SK-N-SH (cell line): ENCODE measurements at regions not wholly inside any gene's neighbourhood (a gene's known extent, or its start where the extent isn't known, plus 50 kb on each side); places are given as distances from the start of the nearest gene placed in this dataset.
A peak's percentile ranks its signal among the peaks of the same experiment; 100 is the strongest.

Source experiments
- CTCF ChIA-PET: fragments of 300-600, 350-600 bp; formaldehyde crosslinking; extraction: SDS; loops from one replicate; lab custom pipeline; 2021; lab: Yijun Ruan, JAX
- POLR2A ChIA-PET: fragments of 350-600 bp; sonication (Branson Sonifier 250); formaldehyde crosslinking; extraction: SDS; loops from one replicate; lab custom pipeline; 2020; ENCODE audit warnings: antibody characterized with exemption, inconsistent platforms; lab: Yijun Ruan, JAX
- DNase-seq: peaks from one replicate; pipeline ENCODE4 v3.0.0; 2012
- H2AFZ ChIP-seq: fragments of 200-600 bp; sonication (generic); 2 replicates; pipeline ENCODE4 v1.8.1; 2016; ENCODE audit warnings: antibody characterized with exemption, mild to moderate bottlenecking, low read depth
- H3F3A ChIP-seq: fragments of 200-600 bp; sonication (generic); replicated peaks from 2 replicates; pipeline ENCODE3; 2016; ENCODE audit warnings: antibody characterized with exemption, mild to moderate bottlenecking; ENCODE audit not compliant: insufficient read depth
- H3K27ac ChIP-seq, 2 experiments: fragments of 200-500 bp in 1 of 2; fragments of 200-600 bp in 1 of 2; sonication (Bioruptor generic) in 1 of 2; sonication (generic), shearing (Covaris generic) in 1 of 2; 2 replicates each; pipeline versions ENCODE4 v1.5.1 to v1.6.1; 2014 to 2016; ENCODE audit warnings: low read depth in 2 of 2, inconsistent platforms in 1 of 2, low read length in 1 of 2, mild to moderate bottlenecking in 1 of 2, mixed read lengths in 1 of 2
- H3K27me3 ChIP-seq: fragments of 200-600 bp; sonication (generic), shearing (Covaris generic); 2 replicates; pipeline ENCODE4 v1.6.1; 2016; ENCODE audit warnings: mixed run types; ENCODE audit not compliant: insufficient read depth
- H3K36me3 ChIP-seq, 2 experiments: fragments of 200-500 bp in 1 of 2; fragments of 200-600 bp in 1 of 2; sonication (Bioruptor generic) in 1 of 2; sonication (generic) in 1 of 2; replicated peaks in 1 of 2; 2 replicates each; pipeline versions ENCODE3 to v1.5.1; 2014 to 2016; ENCODE audit warnings: low read length in 1 of 2, mild to moderate bottlenecking in 1 of 2; ENCODE audit not compliant: insufficient read depth in 2 of 2, control insufficient read depth in 1 of 2
- H3K4me1 ChIP-seq, 2 experiments: fragments of 200-500 bp in 1 of 2; fragments of 200-600 bp in 1 of 2; sonication (Bioruptor generic) in 1 of 2; sonication (generic), shearing (Covaris generic) in 1 of 2; 2 replicates each; pipeline versions ENCODE4 v1.5.1 to v1.6.1; 2014 to 2016; ENCODE audit warnings: low read depth in 1 of 2, low read length in 1 of 2, mixed run types in 1 of 2; ENCODE audit not compliant: insufficient read depth in 2 of 2, control insufficient read depth in 1 of 2
- H3K4me2 ChIP-seq: fragments of 200-600 bp; sonication (generic), shearing (Covaris generic); 2 replicates; pipeline ENCODE4 v1.6.1; 2017; ENCODE audit warnings: mixed run types
- H3K4me3 ChIP-seq, 2 experiments: fragments of 200-500 bp in 1 of 2; fragments of 200-600 bp in 1 of 2; sonication (Bioruptor generic) in 1 of 2; sonication (generic), shearing (Covaris generic) in 1 of 2; 2 replicates each; pipeline versions ENCODE4 v1.5.1 to v1.8.1; 2014 to 2016; ENCODE audit warnings: low read depth in 2 of 2, inconsistent platforms in 1 of 2, low read length in 1 of 2, mild to moderate bottlenecking in 1 of 2, mixed read lengths in 1 of 2, moderate library complexity in 1 of 2
- H3K79me2 ChIP-seq: fragments of 200-600 bp; sonication (generic); 2 replicates; pipeline ENCODE4 v1.8.1; 2017; ENCODE audit warnings: mild to moderate bottlenecking; ENCODE audit not compliant: insufficient read depth
- H3K9ac ChIP-seq: fragments of 200-600 bp; sonication (generic); 2 replicates; pipeline ENCODE4 v1.6.1; 2017; ENCODE audit warnings: mixed run types
- H3K9me2 ChIP-seq: fragments of 200-600 bp; sonication (generic); 2 replicates; pipeline ENCODE4 v1.6.1; 2017; ENCODE audit warnings: mixed run types
- H3K9me3 ChIP-seq: fragments of 200-600 bp; sonication (generic); 2 replicates; pipeline ENCODE4 v1.6.1; 2017; ENCODE audit warnings: mixed run types, mild to moderate bottlenecking, moderate library complexity
- H4K20me1 ChIP-seq: fragments of 200-600 bp; sonication (generic); 2 replicates; pipeline ENCODE4 v1.6.1; 2017; ENCODE audit warnings: mild to moderate bottlenecking, mixed run types; ENCODE audit not compliant: insufficient read depth
- CTCF ChIP-seq: fragments of 200-600 bp; sonication (generic); IDR thresholded peaks from 2 replicates; pipeline ENCODE4 v1.6.1; 2017; ENCODE audit warnings: antibody characterized with exemption, mild to moderate bottlenecking, moderate library complexity
- ELF1 ChIP-seq: IDR thresholded peaks from 2 replicates; pipeline ENCODE4 v1.4.0; 2012
- EP300 ChIP-seq, 2 experiments: IDR thresholded peaks; 2 replicates each; pipeline versions ENCODE4 v1.4.0 to v1.6.1; 2012; ENCODE audit warnings: borderline replicate concordance in 1 of 2, low read depth in 1 of 2, low read length in 1 of 2
- EZH2phosphoT487 ChIP-seq: fragments of 200-600 bp; sonication (generic); IDR thresholded peaks from 2 replicates; pipeline ENCODE4 v1.6.1; 2017; ENCODE audit warnings: low read depth, mixed run types, mild to moderate bottlenecking, antibody characterized with exemption, moderate library complexity, borderline replicate concordance
- FOSL2 ChIP-seq: IDR thresholded peaks from 2 replicates; pipeline ENCODE4 v1.4.0; 2012; ENCODE audit warnings: low read depth, mild to moderate bottlenecking, moderate library complexity, borderline replicate concordance
- FOXJ3 ChIP-seq: sonication (generic); formaldehyde crosslinking; IDR thresholded peaks from 2 replicates; pipeline ENCODE4 v1.5.1; 2020; ENCODE audit warnings: mild to moderate bottlenecking, missing genetic modification reagents
- FOXM1 ChIP-seq: IDR thresholded peaks from 2 replicates; pipeline ENCODE4 v1.4.0; 2012; ENCODE audit warnings: low read depth, mild to moderate bottlenecking
- GABPA ChIP-seq: IDR thresholded peaks from 2 replicates; pipeline ENCODE4 v1.4.0; 2012; ENCODE audit warnings: low read depth, mild to moderate bottlenecking
- GATA2 ChIP-seq: sonication (generic); formaldehyde crosslinking; IDR thresholded peaks from 2 replicates; pipeline ENCODE4 v1.5.0; 2020; ENCODE audit warnings: mild to moderate bottlenecking, missing genetic modification reagents
- JUND ChIP-seq: IDR thresholded peaks from 2 replicates; pipeline ENCODE4 v1.4.0; 2012
- NFIC ChIP-seq: IDR thresholded peaks from 2 replicates; pipeline ENCODE4 v1.4.0; 2012; ENCODE audit warnings: borderline replicate concordance
- NRF1 ChIP-seq: IDR thresholded peaks from 2 replicates; pipeline ENCODE4 v1.6.1; 2012; ENCODE audit warnings: low read depth, mild to moderate bottlenecking, low read length
- POLR2AphosphoS5 ChIP-seq: IDR thresholded peaks from 2 replicates; pipeline ENCODE4 v1.6.1; 2012; ENCODE audit warnings: low read depth, low read length
- RAD21 ChIP-seq: IDR thresholded peaks from 2 replicates; pipeline ENCODE4 v1.6.1; 2012; ENCODE audit warnings: mild to moderate bottlenecking, low read length
- REST ChIP-seq: IDR thresholded peaks from 2 replicates; pipeline ENCODE4 v1.6.1; 2012; ENCODE audit warnings: mild to moderate bottlenecking, low read depth, low read length, moderate library complexity
- RFX5 ChIP-seq: IDR thresholded peaks from 2 replicates; pipeline ENCODE4 v1.6.1; 2012; ENCODE audit warnings: mild to moderate bottlenecking, improper control_type of control experiment, low read length
- RXRA ChIP-seq: IDR thresholded peaks from 2 replicates; pipeline ENCODE4 v1.4.0; 2012; ENCODE audit warnings: low read depth, mild to moderate bottlenecking, borderline replicate concordance
- SIN3A ChIP-seq: IDR thresholded peaks from 2 replicates; pipeline ENCODE4 v1.6.1; 2012; ENCODE audit warnings: low read depth, mild to moderate bottlenecking, low read length, moderate library complexity, borderline replicate concordance
- TAF1 ChIP-seq: IDR thresholded peaks from 2 replicates; pipeline ENCODE4 v1.6.1; 2012; ENCODE audit warnings: low read depth, mild to moderate bottlenecking, low read length, moderate library complexity, borderline replicate concordance
- TCF12 ChIP-seq: IDR thresholded peaks from 2 replicates; pipeline ENCODE4 v1.4.0; 2012
- TEAD4 ChIP-seq: IDR thresholded peaks from 2 replicates; pipeline ENCODE4 v1.4.0; 2012; ENCODE audit warnings: mild to moderate bottlenecking, borderline replicate concordance; ENCODE audit not compliant: insufficient read depth
- USF2 ChIP-seq: fragments of 150-350 bp; IDR thresholded peaks from 2 replicates; pipeline ENCODE4 v1.6.1; 2017; ENCODE audit warnings: antibody characterized with exemption, low read length, low read depth, borderline replicate concordance
- WGBS: methylation state at CpG from one replicate; pipeline ENCODE4 v1.1.6; 2017; ENCODE audit warnings: low lambda C conversion rate; 5-methylcytosine and 5-hydroxymethylcytosine counted together
- TF ChIP-seq, protein P1 (sequence below): IDR thresholded peaks from 2 replicates; pipeline ENCODE4 v1.4.0; 2012; ENCODE audit warnings: low read depth
- TF ChIP-seq, protein P2 (sequence below): fragments of 150-350 bp; IDR thresholded peaks from 2 replicates; pipeline ENCODE4 v1.6.1; 2016; ENCODE audit warnings: mild to moderate bottlenecking, low read depth, low read length
- TF ChIP-seq, protein P3 (sequence below): IDR thresholded peaks from 2 replicates; pipeline ENCODE4; 2012

DNA sequence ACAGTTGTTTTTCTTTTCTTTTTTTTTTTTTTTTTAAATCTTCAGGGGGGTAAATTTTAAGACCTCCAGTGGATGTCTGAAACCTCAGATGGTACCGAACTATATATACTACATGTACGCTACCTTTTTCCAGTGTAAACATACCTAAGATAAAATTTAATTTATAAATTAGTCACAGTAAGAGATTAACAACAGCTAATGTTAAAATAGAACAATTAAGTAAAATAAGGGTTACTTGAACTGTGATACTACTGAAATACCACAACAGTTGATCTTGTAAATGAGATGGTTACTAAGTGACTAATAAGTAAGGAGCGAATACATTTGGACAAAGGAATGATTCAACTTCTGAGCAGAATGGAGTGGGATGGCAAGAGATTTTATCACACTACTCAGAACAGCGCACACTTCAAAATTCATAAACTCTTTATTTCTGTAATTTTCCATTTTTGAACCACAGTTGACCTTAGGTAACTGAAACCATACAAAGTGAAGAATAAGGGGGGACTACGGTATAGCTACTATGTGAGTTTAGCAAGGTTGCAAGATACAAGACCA, 80.5 kb upstream of the PCED1B start:
- DNase-seq, result no peak
- Histone ChIP-seq H3K27me3 (no peaks in the 10 kb centered on the region), H3K9ac (peak overlapping the region; percentile 57; the same call in 1 of the 2 replicates), H3K9me3 (no peaks in the 10 kb centered on the region; the same call in 1 of the 2 replicates), H2AFZ (no peak overlapping the region), H3K9me2 (no peaks in the 10 kb centered on the region), H3K27ac (peak overlapping the region; percentile 82 to 92; a peak in 3 of 4 replicates), H4K20me1 (no peaks in the 10 kb centered on the region), H3K36me3 (no peaks in the 10 kb centered on the region), H3K79me2 (no peaks in the 10 kb centered on the region), H3K4me2 (peak overlapping the region; percentile 55), H3F3A (peaks cover 13% of the 10 kb centered on the region), H3K4me3 (no peak overlapping the region; a peak in 2 of 4 replicates), H3K4me1 (peaks cover 0 to 8% of the 10 kb centered on the region in 2 experiments; a peak in 2 of 4 replicates)
- 16% methylated on average over 5 of the region's 5 CpGs for WGBS
- POLR2A ChIA-PET, result no interaction called here
- peak; percentile 33; the same call in 1 of the 2 replicates for TF ChIP-seq TAF1
- peak; percentile 47 to 97; a peak in 2 of 4 replicates for TF ChIP-seq EP300 (IDR thresholded peaks at IDR 0.05; ENCODE audit: borderline replicate concordance in 1 of 2, low read depth in 1 of 2, low read length in 1 of 2)
- TF ChIP-seq USF2, result no peak
- no peak for TF ChIP-seq GATA2 (CRISPR knock-in tag)
- TF ChIP-seq, protein P1, sequence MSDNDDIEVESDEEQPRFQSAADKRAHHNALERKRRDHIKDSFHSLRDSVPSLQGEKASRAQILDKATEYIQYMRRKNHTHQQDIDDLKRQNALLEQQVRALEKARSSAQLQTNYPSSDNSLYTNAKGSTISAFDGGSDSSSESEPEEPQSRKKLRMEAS, result peak; percentile 59
- TF ChIP-seq, protein P2, sequence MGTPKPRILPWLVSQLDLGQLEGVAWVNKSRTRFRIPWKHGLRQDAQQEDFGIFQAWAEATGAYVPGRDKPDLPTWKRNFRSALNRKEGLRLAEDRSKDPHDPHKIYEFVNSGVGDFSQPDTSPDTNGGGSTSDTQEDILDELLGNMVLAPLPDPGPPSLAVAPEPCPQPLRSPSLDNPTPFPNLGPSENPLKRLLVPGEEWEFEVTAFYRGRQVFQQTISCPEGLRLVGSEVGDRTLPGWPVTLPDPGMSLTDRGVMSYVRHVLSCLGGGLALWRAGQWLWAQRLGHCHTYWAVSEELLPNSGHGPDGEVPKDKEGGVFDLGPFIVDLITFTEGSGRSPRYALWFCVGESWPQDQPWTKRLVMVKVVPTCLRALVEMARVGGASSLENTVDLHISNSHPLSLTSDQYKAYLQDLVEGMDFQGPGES, result no peak
- TF ChIP-seq CTCF, result no peak
- TF ChIP-seq EZH2phosphoT487, result no peak
- TF ChIP-seq ELF1, result no peak
- TF ChIP-seq FOXM1, result peak; percentile 76
- no peak for TF ChIP-seq RAD21
- peak; percentile 90 for TF ChIP-seq TCF12
- no peak for TF ChIP-seq GABPA
- TF ChIP-seq RXRA, result peak; percentile 97
- TF ChIP-seq REST, result no peak
- peak; percentile 57; the same call in 1 of the 2 replicates for TF ChIP-seq NFIC
- TF ChIP-seq FOXJ3, result no peak
- TF ChIP-seq TEAD4, result peak; percentile 69; the same call in 1 of the 2 replicates
- no peak for TF ChIP-seq SIN3A
- TF ChIP-seq RFX5, result no peak
- TF ChIP-seq POLR2AphosphoS5, result peak; percentile 25; the same call in 1 of the 2 replicates
- TF ChIP-seq JUND, result peak; percentile 91
- TF ChIP-seq FOSL2, result peak; percentile 93
- no peak for TF ChIP-seq NRF1
- TF ChIP-seq, protein P3, sequence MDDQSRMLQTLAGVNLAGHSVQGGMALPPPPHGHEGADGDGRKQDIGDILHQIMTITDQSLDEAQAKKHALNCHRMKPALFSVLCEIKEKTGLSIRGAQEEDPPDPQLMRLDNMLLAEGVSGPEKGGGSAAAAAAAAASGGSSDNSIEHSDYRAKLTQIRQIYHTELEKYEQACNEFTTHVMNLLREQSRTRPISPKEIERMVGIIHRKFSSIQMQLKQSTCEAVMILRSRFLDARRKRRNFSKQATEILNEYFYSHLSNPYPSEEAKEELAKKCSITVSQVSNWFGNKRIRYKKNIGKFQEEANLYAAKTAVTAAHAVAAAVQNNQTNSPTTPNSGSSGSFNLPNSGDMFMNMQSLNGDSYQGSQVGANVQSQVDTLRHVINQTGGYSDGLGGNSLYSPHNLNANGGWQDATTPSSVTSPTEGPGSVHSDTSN, result peak; percentile 89
- CTCF ChIA-PET, result no interaction called here
